GM12878 (cell line): ENCODE measurements at regions not wholly inside any gene's neighbourhood (a gene's known extent, or its start where the extent isn't known, plus 50 kb on each side); places are given as distances from the start of the nearest gene placed in this dataset.

Experiments
- ATAC-seq: fragments of 200-7000 bp; cut with Tn5 transposase; 3 replicates; pipeline ENCODE4 v1.9.1; 2020; ENCODE audit warnings: mild to moderate bottlenecking, moderate library complexity
- BruUV-seq: library from RNA; stranded (reverse); fragments of 400-500 nt; replicated peaks from 2 replicates; lab custom pipeline; 2021; lab: Mats Ljungman, UMichigan
- CTCF ChIA-PET: fragments of 300-600 bp; sonication (Branson Sonifier 250); formaldehyde crosslinking; extraction: SDS; loops from one replicate; lab custom pipeline; 2021; ENCODE audit warnings: inconsistent platforms; lab: Yijun Ruan, JAX
- POLR2A ChIA-PET: fragments of 350-600 bp; formaldehyde crosslinking; extraction: SDS; loops from one replicate; lab custom pipeline; 2021; ENCODE audit warnings: inconsistent platforms; lab: Charles Lee
- RAD21 ChIA-PET: fragments of 300-600 bp; sonication (Branson Sonifier 250); formaldehyde crosslinking; loops from one replicate; lab custom pipeline; 2023; ENCODE audit warnings: antibody characterized with exemption; ENCODE audit not compliant: unreplicated experiment; lab: Charles Lee
- SMC1A ChIA-PET: fragments of 300-600 bp; sonication (Branson Sonifier 250); formaldehyde crosslinking; loops from one replicate; lab custom pipeline; 2023; ENCODE audit not compliant: unreplicated experiment, uncharacterized antibody; lab: Charles Lee
- DNase-seq: peaks from one replicate; pipeline ENCODE4 v3.0.0-alpha.2; 2011; ENCODE audit warnings: low read depth, low spot score
- FAIRE-seq: peaks from 3 replicates; lab custom pipeline; 2011; peaks lifted over from hg19 to GRCh38; lab: Jason Lieb, UNC
- H2AFZ ChIP-seq: 2 replicates; pipeline ENCODE4 v1.6.0; 2011; ENCODE audit warnings: low read depth, low read length, control low read depth; ENCODE audit not compliant: control insufficient read depth
- H3K27ac ChIP-seq: 2 replicates; pipeline ENCODE4 v1.5.1; 2011; ENCODE audit warnings: control low read depth; ENCODE audit not compliant: control insufficient read depth, insufficient read depth
- H3K27me3 ChIP-seq, 2 experiments: replicated peaks in 1 of 2; 2 replicates each; pipeline versions ENCODE4 v1.6.0 to v1.6.1; 2011; ENCODE audit warnings: low read length in 1 of 2; ENCODE audit not compliant: control insufficient read depth in 2 of 2, insufficient read depth in 2 of 2
- H3K36me3 ChIP-seq, 2 experiments: 2 replicates each; pipeline ENCODE4 v1.5.1; 2011; ENCODE audit warnings: low read length in 1 of 2; ENCODE audit not compliant: control insufficient read depth in 2 of 2, insufficient read depth in 2 of 2
- H3K4me1 ChIP-seq: 2 replicates; pipeline ENCODE4 v1.6.1; 2011; ENCODE audit warnings: mild to moderate bottlenecking, low read length, moderate library complexity, mixed read lengths; ENCODE audit not compliant: control insufficient read depth, insufficient read depth
- H3K4me2 ChIP-seq: 2 replicates; pipeline ENCODE4 v1.6.0; 2011; ENCODE audit warnings: control low read depth; ENCODE audit not compliant: control insufficient read depth, insufficient read depth
- H3K4me3 ChIP-seq: fragments of 200-600 bp; sonication (generic); 2 replicates; pipeline ENCODE4 v1.5.1; 2016
- H3K79me2 ChIP-seq: 2 replicates; pipeline ENCODE4 v1.6.0; 2011; ENCODE audit warnings: low read length; ENCODE audit not compliant: control insufficient read depth, insufficient read depth
- H3K9ac ChIP-seq: 2 replicates; pipeline ENCODE4 v1.8.0; 2011; ENCODE audit warnings: low read length, control low read depth, mixed read lengths; ENCODE audit not compliant: control insufficient read depth, insufficient read depth
- H3K9me3 ChIP-seq: replicated peaks from 3 replicates; pipeline ENCODE4 v1.5.1; 2011; ENCODE audit warnings: mild to moderate bottlenecking, low read length; ENCODE audit not compliant: control insufficient read depth, insufficient read depth
- H4K20me1 ChIP-seq: 2 replicates; pipeline ENCODE4 v1.6.0; 2011; ENCODE audit not compliant: control insufficient read depth, insufficient read depth
- BACH1 ChIP-seq: fragments of 450-650 bp; IDR thresholded peaks from 2 replicates; pipeline ENCODE4 v1.6.1; 2017; ENCODE audit warnings: mild to moderate bottlenecking, borderline replicate concordance
- ETV6 ChIP-seq, 2 experiments: fragments of 450-650 bp in 1 of 2; IDR thresholded peaks in 1 of 2; conservative IDR thresholded peaks in 1 of 2; 2 replicates each; pipeline ENCODE4 v1.6.1; 2014; ENCODE audit warnings: antibody characterized with exemption in 1 of 2, borderline replicate concordance in 1 of 2, low read depth in 1 of 2, mild to moderate bottlenecking in 1 of 2, moderate library complexity in 1 of 2
- GATAD2B ChIP-seq: fragments of 450-650 bp; conservative IDR thresholded peaks from 2 replicates; pipeline ENCODE4 v1.6.1; 2017; ENCODE audit warnings: low read depth, mild to moderate bottlenecking, moderate library complexity
- SIX5 ChIP-seq: IDR thresholded peaks from 2 replicates; pipeline ENCODE4 v1.6.1; 2011; ENCODE audit warnings: mild to moderate bottlenecking, low read depth, low read length, moderate library complexity; ENCODE audit not compliant: severe bottlenecking
- WRNIP1 ChIP-seq: IDR thresholded peaks from 2 replicates; pipeline ENCODE4 v1.6.1; 2011; ENCODE audit warnings: low read depth, low read length, improper control_type of control experiment, borderline replicate concordance
- WGBS: methylation state at CpG from one replicate; pipeline ENCODE4 v1.1.6; 2016; ENCODE audit warnings: low lambda C conversion rate; ENCODE audit not compliant: insufficient replicate concordance, insufficient coverage; ENCODE audit errors: missing lambda C conversion rate; 5-methylcytosine and 5-hydroxymethylcytosine counted together
- in situ Hi-C: fragments of 300-500 bp; cut with MboI; formaldehyde crosslinking; loops from 9 replicates; pipeline ENCODE4 v1.14.3; 2018; ENCODE audit warnings: mixed read lengths
- intact Hi-C: fragments of 100-400 bp; cut with micrococcal nuclease; formaldehyde crosslinking; loops from one replicate; pipeline ENCODE4 v1.14.2; 2022; ENCODE audit not compliant: unreplicated experiment
- TF ChIP-seq, protein P1 (sequence below): fragments of 450-650 bp; formaldehyde crosslinking; IDR thresholded peaks from 2 replicates; pipeline ENCODE4 v1.4.0; 2020; ENCODE audit warnings: mild to moderate bottlenecking, moderate library complexity

- ChIA-PET CTCF (no interaction called here), SMC1A (no interaction called here), POLR2A (no interaction called here), RAD21 (no interaction called here)
- in situ Hi-C loops (no loop called here), intact Hi-C loops (no loop called here)
- no peaks in the 10 kb centered on the region for H4K20me1 ChIP-seq
- no peak overlapping the region for H3K9ac ChIP-seq
- H3K4me1 ChIP-seq = peaks cover 6% of the 10 kb centered on the region
- WGBS = 42% methylated on average over 4 of the region's 4 CpGs
- H3K9me3 ChIP-seq = no peaks in the 10 kb centered on the region; the same call in 2 of the 3 replicates
- DNase-seq (no peak), ATAC-seq (no peak), FAIRE-seq (no peak)
- TF ChIP-seq, protein P1, sequence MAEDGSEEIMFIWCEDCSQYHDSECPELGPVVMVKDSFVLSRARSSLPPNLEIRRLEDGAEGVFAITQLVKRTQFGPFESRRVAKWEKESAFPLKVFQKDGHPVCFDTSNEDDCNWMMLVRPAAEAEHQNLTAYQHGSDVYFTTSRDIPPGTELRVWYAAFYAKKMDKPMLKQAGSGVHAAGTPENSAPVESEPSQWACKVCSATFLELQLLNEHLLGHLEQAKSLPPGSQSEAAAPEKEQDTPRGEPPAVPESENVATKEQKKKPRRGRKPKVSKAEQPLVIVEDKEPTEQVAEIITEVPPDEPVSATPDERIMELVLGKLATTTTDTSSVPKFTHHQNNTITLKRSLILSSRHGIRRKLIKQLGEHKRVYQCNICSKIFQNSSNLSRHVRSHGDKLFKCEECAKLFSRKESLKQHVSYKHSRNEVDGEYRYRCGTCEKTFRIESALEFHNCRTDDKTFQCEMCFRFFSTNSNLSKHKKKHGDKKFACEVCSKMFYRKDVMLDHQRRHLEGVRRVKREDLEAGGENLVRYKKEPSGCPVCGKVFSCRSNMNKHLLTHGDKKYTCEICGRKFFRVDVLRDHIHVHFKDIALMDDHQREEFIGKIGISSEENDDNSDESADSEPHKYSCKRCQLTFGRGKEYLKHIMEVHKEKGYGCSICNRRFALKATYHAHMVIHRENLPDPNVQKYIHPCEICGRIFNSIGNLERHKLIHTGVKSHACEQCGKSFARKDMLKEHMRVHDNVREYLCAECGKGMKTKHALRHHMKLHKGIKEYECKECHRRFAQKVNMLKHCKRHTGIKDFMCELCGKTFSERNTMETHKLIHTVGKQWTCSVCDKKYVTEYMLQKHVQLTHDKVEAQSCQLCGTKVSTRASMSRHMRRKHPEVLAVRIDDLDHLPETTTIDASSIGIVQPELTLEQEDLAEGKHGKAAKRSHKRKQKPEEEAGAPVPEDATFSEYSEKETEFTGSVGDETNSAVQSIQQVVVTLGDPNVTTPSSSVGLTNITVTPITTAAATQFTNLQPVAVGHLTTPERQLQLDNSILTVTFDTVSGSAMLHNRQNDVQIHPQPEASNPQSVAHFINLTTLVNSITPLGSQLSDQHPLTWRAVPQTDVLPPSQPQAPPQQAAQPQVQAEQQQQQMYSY (CRISPR knock-in tag) = no peak
- TF ChIP-seq WRNIP1 (no peak), ETV6 (conservative IDR thresholded peaks at IDR 0.05 in 1 of 2, IDR thresholded peaks at IDR 0.05 in 1 of 2; ENCODE audit: borderline replicate concordance in 1 of 2, low read depth in 1 of 2) (no peak), GATAD2B (no peak), SIX5 (no peak), BACH1 (no peak)
- H3K27me3 ChIP-seq = no peaks in the 10 kb centered on the region
- no peak overlapping the region for H2AFZ ChIP-seq
- no TSS peak for BruUV-seq
- no peaks in the 10 kb centered on the region for H3K79me2 ChIP-seq
- no peaks in the 10 kb centered on the region for H3K36me3 ChIP-seq
- H3K4me3 ChIP-seq = no peak overlapping the region
- no peak overlapping the region for H3K27ac ChIP-seq
- H3K4me2 ChIP-seq = no peak overlapping the region
These were observed 97.1 kb upstream of the KLF3 start for GRCh38 chr4:38566806-38567398.
